GM23338 (cell line): ENCODE measurements at regions not wholly inside any gene's neighbourhood (a gene's known extent, or its start where the extent isn't known, plus 50 kb on each side); places are given as distances from the start of the nearest gene placed in this dataset.

ENCODE experiments used
- ATAC-seq: fragments of 200-7000 bp; cut with Tn5 transposase; 3 replicates; pipeline ENCODE4 v1.9.1; 2020
- DNase-seq: peaks from one replicate; pipeline ENCODE4 v3.0.0-alpha.2; 2015; ENCODE audit warnings: low spot score
- H2AFZ ChIP-seq: fragments of 200-600 bp; sonication (generic); 2 replicates; pipeline ENCODE4 v1.8.0; 2016; ENCODE audit warnings: antibody characterized with exemption, mild to moderate bottlenecking, moderate library complexity
- H3F3A ChIP-seq: fragments of 200-600 bp; sonication (generic); replicated peaks from 2 replicates; pipeline ENCODE4 v1.8.0; 2017; ENCODE audit warnings: antibody characterized with exemption, mixed run types, low read depth
- H3K27ac ChIP-seq: fragments of 200-600 bp; sonication (generic); 2 replicates; pipeline ENCODE4 v1.6.1; 2016; ENCODE audit warnings: low read depth
- H3K27me3 ChIP-seq: fragments of 200-600 bp; sonication (generic); 2 replicates; pipeline ENCODE4 v1.8.0; 2016; ENCODE audit warnings: mild to moderate bottlenecking, mixed run types, moderate library complexity; ENCODE audit not compliant: insufficient read depth
- H3K36me3 ChIP-seq: fragments of 200-600 bp; sonication (generic); 2 replicates; pipeline ENCODE4 v1.8.0; 2016; ENCODE audit warnings: mild to moderate bottlenecking; ENCODE audit not compliant: insufficient read depth
- H3K4me1 ChIP-seq: fragments of 200-600 bp; sonication (generic); 2 replicates; pipeline ENCODE4 v1.8.0; 2016; ENCODE audit warnings: mild to moderate bottlenecking, moderate library complexity; ENCODE audit not compliant: insufficient read depth
- H3K4me2 ChIP-seq: fragments of 200-600 bp; sonication (generic); 2 replicates; pipeline ENCODE4 v1.7.1; 2017; ENCODE audit warnings: mixed run types
- H3K4me3 ChIP-seq: fragments of 200-600 bp; sonication (generic); 2 replicates; pipeline ENCODE4 v1.6.1; 2016; ENCODE audit warnings: mixed run types
- H3K79me2 ChIP-seq: fragments of 200-600 bp; sonication (generic); replicated peaks from 2 replicates; pipeline ENCODE4 v1.8.0; 2017; ENCODE audit warnings: mild to moderate bottlenecking; ENCODE audit not compliant: insufficient read depth
- H3K9me2 ChIP-seq: fragments of 200-600 bp; sonication (generic); 2 replicates; pipeline ENCODE4 v1.8.0; 2017; ENCODE audit not compliant: insufficient read depth
- H4K20me1 ChIP-seq: fragments of 200-600 bp; sonication (generic); replicated peaks from 2 replicates; pipeline ENCODE4 v1.8.0; 2017; ENCODE audit warnings: mild to moderate bottlenecking; ENCODE audit not compliant: insufficient read depth
- H3K27ac Mint-ChIP-seq: 2 replicates; pipeline ENCODE4 v1.8.0; 2020; ENCODE audit warnings: inconsistent platforms, mild to moderate bottlenecking, moderate library complexity, mixed read lengths
- H3K27me3 Mint-ChIP-seq: 3 replicates; pipeline ENCODE4 v1.8.0; 2022; ENCODE audit warnings: low read depth, mild to moderate bottlenecking, moderate library complexity, mixed read lengths, inconsistent platforms; ENCODE audit not compliant: insufficient read depth, poor library complexity
- H3K36me3 Mint-ChIP-seq: 3 replicates; pipeline ENCODE4 v1.8.0; 2021; ENCODE audit warnings: low read depth, mild to moderate bottlenecking, inconsistent platforms, moderate library complexity, mixed read lengths
- H3K4me1 Mint-ChIP-seq: 3 replicates; pipeline ENCODE4 v1.8.0; 2020; ENCODE audit warnings: mild to moderate bottlenecking, inconsistent platforms, mixed read lengths
- H3K4me3 Mint-ChIP-seq: 3 replicates; pipeline ENCODE4 v1.8.0; 2021; ENCODE audit warnings: moderate library complexity, mild to moderate bottlenecking, inconsistent platforms, mixed read lengths
- H3K9me3 Mint-ChIP-seq: 3 replicates; pipeline ENCODE4 v1.8.0; 2020; ENCODE audit warnings: moderate library complexity, mild to moderate bottlenecking, inconsistent platforms, mixed read lengths
- EZH2 ChIP-seq: fragments of 200-600 bp; sonication (generic); IDR thresholded peaks from one replicate; pipeline ENCODE4 v1.8.0; 2017; ENCODE audit warnings: antibody characterized with exemption, mild to moderate bottlenecking, low read depth; ENCODE audit not compliant: unreplicated experiment
- NANOG ChIP-seq: IDR thresholded peaks from 2 replicates; pipeline ENCODE4 v1.6.1; 2016; ENCODE audit warnings: antibody characterized with exemption, borderline replicate concordance
- STAT1 ChIP-seq: IDR thresholded peaks from one replicate; pipeline ENCODE4 v1.6.1; 2016; ENCODE audit warnings: antibody characterized with exemption; ENCODE audit not compliant: unreplicated experiment
- ZNF114 ChIP-seq: fragments of 250-450 bp; sonication (Bioruptor Pico); IDR thresholded peaks from 2 replicates; pipeline ENCODE4 v1.5.0; 2020; ENCODE audit warnings: mild to moderate bottlenecking, moderate library complexity
- ZNF331 ChIP-seq: fragments of 250-450 bp; sonication (Bioruptor Pico); IDR thresholded peaks from 2 replicates; pipeline ENCODE4 v1.5.0; 2020; ENCODE audit warnings: low read depth, mild to moderate bottlenecking, moderate library complexity
- TF ChIP-seq, protein P1 (sequence below): IDR thresholded peaks from one replicate; pipeline ENCODE4 v1.6.1; 2018; ENCODE audit warnings: antibody characterized with exemption; ENCODE audit not compliant: unreplicated experiment
- TF ChIP-seq, protein P2 (sequence below), 2 experiments: fragments of 200-600 bp in 1 of 2; sonication (generic) in 1 of 2; conservative IDR thresholded peaks; 2 replicates each; pipeline versions ENCODE4 v1.5.1 to v1.6.1; 2016 to 2017; ENCODE audit warnings: antibody characterized with exemption in 2 of 2, low read depth in 2 of 2, mild to moderate bottlenecking in 2 of 2, moderate library complexity in 1 of 2

DNA sequence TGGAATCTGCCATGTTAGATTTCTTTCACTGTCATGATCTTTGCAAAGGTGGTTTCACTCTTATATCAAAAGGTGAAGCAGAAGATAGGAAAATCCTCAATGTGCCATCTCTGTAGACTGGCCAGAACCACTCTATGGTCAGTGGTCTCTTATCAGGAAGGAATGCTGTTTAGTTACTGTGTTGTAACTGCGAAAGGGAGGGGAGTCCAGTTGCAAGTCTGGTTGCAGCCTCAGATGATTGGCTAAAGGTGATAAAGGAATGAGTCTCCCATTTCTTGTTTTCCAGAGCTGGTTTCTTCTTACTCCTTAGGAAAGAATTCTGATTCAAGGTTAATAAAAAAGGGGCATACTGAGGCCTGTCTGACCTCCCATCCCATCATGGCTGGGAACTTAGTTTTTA lies 58.2 kb upstream of the ICA1 start:
- Histone ChIP-seq H3K9me2 (peaks cover 22% of the 10 kb centered on the region), H3K27ac (no peak overlapping the region), H3K4me1 (no peaks in the 10 kb centered on the region), H3K36me3 (peaks cover 5% of the 10 kb centered on the region; the same call in 1 of the 2 replicates), H3K79me2 (no peaks in the 10 kb centered on the region), H2AFZ (no peak overlapping the region), H4K20me1 (no peaks in the 10 kb centered on the region), H3F3A (no peaks in the 10 kb centered on the region), H3K27me3 (no peaks in the 10 kb centered on the region), H3K4me2 (no peak overlapping the region), H3K4me3 (no peak overlapping the region)
- no peak overlapping the region for H3K27ac Mint-ChIP-seq
- H3K27me3 Mint-ChIP-seq: peaks cover 4% of the 10 kb centered on the region
- no peak overlapping the region for H3K4me3 Mint-ChIP-seq
- no peak for ATAC-seq
- peaks cover 16% of the 10 kb centered on the region for H3K9me3 Mint-ChIP-seq
- TF ChIP-seq ZNF114 (CRISPR knock-in tag) (no peak), NANOG (no peak), ZNF331 (CRISPR knock-in tag) (no peak)
- H3K36me3 Mint-ChIP-seq: peaks cover 14% of the 10 kb centered on the region
- no peak for DNase-seq
- no peaks in the 10 kb centered on the region for H3K4me1 Mint-ChIP-seq

DNA sequence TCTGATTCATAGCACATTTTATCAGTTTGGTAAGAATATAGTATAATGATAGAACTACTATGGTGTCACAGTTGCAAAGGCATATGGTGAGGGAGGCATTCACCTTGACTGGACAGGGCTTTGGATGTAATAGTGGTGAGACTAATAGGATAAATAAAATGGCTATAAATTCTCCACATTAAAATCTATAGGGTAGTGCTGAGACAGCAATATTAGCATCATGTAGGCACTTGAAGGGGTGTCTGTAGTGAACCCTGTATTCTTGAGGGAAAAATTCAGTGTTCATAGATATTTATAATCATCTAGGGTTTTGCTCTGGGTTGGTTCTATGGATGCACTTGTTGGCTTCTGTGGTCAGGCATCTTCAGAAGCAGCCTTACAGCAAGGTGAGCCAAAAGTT lies 59.3 kb upstream of the ICA1 start:
- H3K27me3 Mint-ChIP-seq: peaks cover 4% of the 10 kb centered on the region

More for the DNA sequence above, 59.3 kb upstream of the ICA1 start:
- H3K79me2 ChIP-seq: no peaks in the 10 kb centered on the region
- H3K4me3 ChIP-seq: no peak overlapping the region
- TF ChIP-seq STAT1 (no peak), ZNF331 (CRISPR knock-in tag) (no peak), ZNF114 (CRISPR knock-in tag) (no peak), EZH2 (no peak)
- TF ChIP-seq, protein P1, sequence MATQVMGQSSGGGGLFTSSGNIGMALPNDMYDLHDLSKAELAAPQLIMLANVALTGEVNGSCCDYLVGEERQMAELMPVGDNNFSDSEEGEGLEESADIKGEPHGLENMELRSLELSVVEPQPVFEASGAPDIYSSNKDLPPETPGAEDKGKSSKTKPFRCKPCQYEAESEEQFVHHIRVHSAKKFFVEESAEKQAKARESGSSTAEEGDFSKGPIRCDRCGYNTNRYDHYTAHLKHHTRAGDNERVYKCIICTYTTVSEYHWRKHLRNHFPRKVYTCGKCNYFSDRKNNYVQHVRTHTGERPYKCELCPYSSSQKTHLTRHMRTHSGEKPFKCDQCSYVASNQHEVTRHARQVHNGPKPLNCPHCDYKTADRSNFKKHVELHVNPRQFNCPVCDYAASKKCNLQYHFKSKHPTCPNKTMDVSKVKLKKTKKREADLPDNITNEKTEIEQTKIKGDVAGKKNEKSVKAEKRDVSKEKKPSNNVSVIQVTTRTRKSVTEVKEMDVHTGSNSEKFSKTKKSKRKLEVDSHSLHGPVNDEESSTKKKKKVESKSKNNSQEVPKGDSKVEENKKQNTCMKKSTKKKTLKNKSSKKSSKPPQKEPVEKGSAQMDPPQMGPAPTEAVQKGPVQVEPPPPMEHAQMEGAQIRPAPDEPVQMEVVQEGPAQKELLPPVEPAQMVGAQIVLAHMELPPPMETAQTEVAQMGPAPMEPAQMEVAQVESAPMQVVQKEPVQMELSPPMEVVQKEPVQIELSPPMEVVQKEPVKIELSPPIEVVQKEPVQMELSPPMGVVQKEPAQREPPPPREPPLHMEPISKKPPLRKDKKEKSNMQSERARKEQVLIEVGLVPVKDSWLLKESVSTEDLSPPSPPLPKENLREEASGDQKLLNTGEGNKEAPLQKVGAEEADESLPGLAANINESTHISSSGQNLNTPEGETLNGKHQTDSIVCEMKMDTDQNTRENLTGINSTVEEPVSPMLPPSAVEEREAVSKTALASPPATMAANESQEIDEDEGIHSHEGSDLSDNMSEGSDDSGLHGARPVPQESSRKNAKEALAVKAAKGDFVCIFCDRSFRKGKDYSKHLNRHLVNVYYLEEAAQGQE: no peak
- TF ChIP-seq, protein P2, sequence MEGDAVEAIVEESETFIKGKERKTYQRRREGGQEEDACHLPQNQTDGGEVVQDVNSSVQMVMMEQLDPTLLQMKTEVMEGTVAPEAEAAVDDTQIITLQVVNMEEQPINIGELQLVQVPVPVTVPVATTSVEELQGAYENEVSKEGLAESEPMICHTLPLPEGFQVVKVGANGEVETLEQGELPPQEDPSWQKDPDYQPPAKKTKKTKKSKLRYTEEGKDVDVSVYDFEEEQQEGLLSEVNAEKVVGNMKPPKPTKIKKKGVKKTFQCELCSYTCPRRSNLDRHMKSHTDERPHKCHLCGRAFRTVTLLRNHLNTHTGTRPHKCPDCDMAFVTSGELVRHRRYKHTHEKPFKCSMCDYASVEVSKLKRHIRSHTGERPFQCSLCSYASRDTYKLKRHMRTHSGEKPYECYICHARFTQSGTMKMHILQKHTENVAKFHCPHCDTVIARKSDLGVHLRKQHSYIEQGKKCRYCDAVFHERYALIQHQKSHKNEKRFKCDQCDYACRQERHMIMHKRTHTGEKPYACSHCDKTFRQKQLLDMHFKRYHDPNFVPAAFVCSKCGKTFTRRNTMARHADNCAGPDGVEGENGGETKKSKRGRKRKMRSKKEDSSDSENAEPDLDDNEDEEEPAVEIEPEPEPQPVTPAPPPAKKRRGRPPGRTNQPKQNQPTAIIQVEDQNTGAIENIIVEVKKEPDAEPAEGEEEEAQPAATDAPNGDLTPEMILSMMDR (conservative IDR thresholded peaks at IDR 0.05; ENCODE audit: low read depth in 2 of 2): no peak
- no peaks in the 10 kb centered on the region for H4K20me1 ChIP-seq
- H3K4me1 ChIP-seq: no peaks in the 10 kb centered on the region
- H3K27me3 ChIP-seq: no peaks in the 10 kb centered on the region
- no peak overlapping the region for H2AFZ ChIP-seq
- H3K4me3 Mint-ChIP-seq: no peak overlapping the region
- peaks cover 22% of the 10 kb centered on the region for H3K9me2 ChIP-seq
- H3K4me1 Mint-ChIP-seq: no peaks in the 10 kb centered on the region
- no peaks in the 10 kb centered on the region for H3F3A ChIP-seq
- peaks cover 5% of the 10 kb centered on the region; the same call in 1 of the 2 replicates for H3K36me3 ChIP-seq
- no peak overlapping the region for H3K4me2 ChIP-seq
- DNase-seq: no peak
- H3K27ac ChIP-seq: no peak overlapping the region
- H3K27ac Mint-ChIP-seq: no peak overlapping the region
- peaks cover 16% of the 10 kb centered on the region for H3K9me3 Mint-ChIP-seq
- peaks cover 14% of the 10 kb centered on the region for H3K36me3 Mint-ChIP-seq
- ATAC-seq: no peak
